HFF-Myc (cell line): ENCODE measurements at regions not wholly inside any gene's neighbourhood (a gene's known extent, or its start where the extent isn't known, plus 50 kb on each side); places are given as distances from the start of the nearest gene placed in this dataset.

ENCODE experiments used
- DNase-seq: peaks from one replicate; pipeline ENCODE4 v3.0.0-alpha.2; 2011; ENCODE audit warnings: low read depth; ENCODE audit errors: extremely low read depth
- H3K4me3 ChIP-seq: replicated peaks from 2 replicates; pipeline ENCODE4 v1.5.1; 2011; ENCODE audit warnings: low read depth, mild to moderate bottlenecking, control low read depth, low read length
- CTCF ChIP-seq: IDR thresholded peaks from 2 replicates; pipeline ENCODE4 v1.5.1; 2012; ENCODE audit warnings: mild to moderate bottlenecking, low read depth, low read length, control low read depth; ENCODE audit errors: missing control alignments

- no peak for DNase-seq
- H3K4me3 ChIP-seq, result no peak overlapping the region
- TF ChIP-seq CTCF, result no peak
Observed at GRCh38 chr18:1998121-1998520, 573.2 kb downstream of the METTL4 start.

- TF ChIP-seq CTCF, result no peak
- H3K4me3 ChIP-seq, result no peak overlapping the region
- DNase-seq, result no peak
Observed at GRCh38 chr18:1999387-1999786, 571.9 kb downstream of the METTL4 start.

GRCh38 chr18:2002151-2002550, 569.2 kb downstream of the METTL4 start:
- no peak for DNase-seq
- no peak overlapping the region for H3K4me3 ChIP-seq
- TF ChIP-seq CTCF, result no peak

GRCh38 chr18:2002604-2003003, 568.7 kb downstream of the METTL4 start:
- DNase-seq, result no peak
- H3K4me3 ChIP-seq, result no peak overlapping the region
- no peak for TF ChIP-seq CTCF

- DNase-seq, result no peak
- no peak for TF ChIP-seq CTCF
- H3K4me3 ChIP-seq, result no peak overlapping the region
Observed at GRCh38 chr18:2009942-2010697, 561.2 kb downstream of the METTL4 start.

- no peak for TF ChIP-seq CTCF
- DNase-seq, result no peak
- no peak overlapping the region for H3K4me3 ChIP-seq
Observed at GRCh38 chr18:2027016-2027415, 544.3 kb downstream of the METTL4 start.

GRCh38 chr18:2027756-2028155, 543.5 kb downstream of the METTL4 start:
- no peak overlapping the region for H3K4me3 ChIP-seq
- no peak for TF ChIP-seq CTCF
- DNase-seq, result no peak
